ENCODE measurements at regions not wholly inside any gene's neighbourhood (a gene's known extent, or its start where the extent isn't known, plus 50 kb on each side); places are given as distances from the start of the nearest gene placed in this dataset.
"Not testable (repeated sequence)": the region's sequence is repeated elsewhere in the genome, so short reads cannot be mapped to it uniquely, and the experiment has no call there.

GRCh38 chr6:132118144-132118543 lies 167.0 kb upstream of the CCN2 start:
- H3K27ac Mint-ChIP-seq = no peak overlapping the region
- intact Hi-C loops (cut with DNase I, micrococcal nuclease) = no loop called here
- CTCF ChIA-PET = no interaction called here

GRCh38 chr6:132115714-132116366 lies 164.7 kb upstream of the CCN2 start:
- DNase-seq (no peak), ATAC-seq (no peak)
- no peaks in the 10 kb centered on the region for H3K9me3 Mint-ChIP-seq (ENCODE audit: low read depth)
- intact Hi-C loops (cut with DNase I, micrococcal nuclease) = no loop called here
- H3K27ac Mint-ChIP-seq = no peak overlapping the region
- H3K36me3 Mint-ChIP-seq (ENCODE audit: low read depth) = no peaks in the 10 kb centered on the region
- H3K27me3 Mint-ChIP-seq = peaks cover 6% of the 10 kb centered on the region
- ChIA-PET CTCF (no interaction called here), POLR2A (no interaction called here)
- H3K4me1 Mint-ChIP-seq = no peaks in the 10 kb centered on the region
- H3K4me3 Mint-ChIP-seq = no peak overlapping the region

More at GRCh38 chr6:132118144-132118543, 167.0 kb upstream of the CCN2 start:
- H3K27me3 Mint-ChIP-seq = peaks cover 6% of the 10 kb centered on the region
- H3K36me3 Mint-ChIP-seq (ENCODE audit: low read depth) = no peaks in the 10 kb centered on the region
- DNase-seq = no peak
- H3K4me1 Mint-ChIP-seq = no peaks in the 10 kb centered on the region
- no peaks in the 10 kb centered on the region for H3K9me3 Mint-ChIP-seq (ENCODE audit: low read depth)
- no peak overlapping the region for H3K4me3 Mint-ChIP-seq
- no peak for ATAC-seq
- POLR2A ChIA-PET = no interaction called here

- no peak overlapping the region for H3K4me3 Mint-ChIP-seq
- ATAC-seq = no peak
- H3K4me1 Mint-ChIP-seq = no peaks in the 10 kb centered on the region
- H3K27me3 Mint-ChIP-seq = peaks cover 6% of the 10 kb centered on the region
- ChIA-PET POLR2A (no interaction called here), CTCF (no interaction called here)
- H3K36me3 Mint-ChIP-seq (ENCODE audit: low read depth) = no peaks in the 10 kb centered on the region
- peaks cover 9% of the 10 kb centered on the region for H3K9me3 Mint-ChIP-seq (ENCODE audit: low read depth)
- intact Hi-C loops (cut with DNase I, micrococcal nuclease) = no loop called here
- no peak for DNase-seq
- no peak overlapping the region for H3K27ac Mint-ChIP-seq
Observed at GRCh38 chr6:132114201-132114825, 163.1 kb upstream of the CCN2 start.

- H3K27ac Mint-ChIP-seq; H3K4me3 Mint-ChIP-seq; CTCF ChIA-PET; intact Hi-C loops (cut with DNase I, micrococcal nuclease); ATAC-seq; POLR2A ChIA-PET; H3K36me3 Mint-ChIP-seq (ENCODE audit: low read depth); DNase-seq; H3K27me3 Mint-ChIP-seq; H3K4me1 Mint-ChIP-seq: not testable (repeated sequence)
- peaks cover 13% of the 10 kb centered on the region for H3K9me3 Mint-ChIP-seq (ENCODE audit: low read depth)
Observed at GRCh38 chr6:132109752-132110151, 158.6 kb upstream of the CCN2 start.

GRCh38 chr6:132107896-132108295 lies 156.7 kb upstream of the CCN2 start:
- H3K9me3 Mint-ChIP-seq (ENCODE audit: low read depth) = peaks cover 15% of the 10 kb centered on the region
- DNase-seq (no peak), ATAC-seq (no peak)
- intact Hi-C loops (cut with DNase I, micrococcal nuclease) = no loop called here
- H3K36me3 Mint-ChIP-seq (ENCODE audit: low read depth) = no peaks in the 10 kb centered on the region
- no peaks in the 10 kb centered on the region for H3K27me3 Mint-ChIP-seq
- H3K27ac Mint-ChIP-seq = no peak overlapping the region
- no peaks in the 10 kb centered on the region for H3K4me1 Mint-ChIP-seq
- POLR2A ChIA-PET = no interaction called here
- H3K4me3 Mint-ChIP-seq = no peak overlapping the region
- CTCF ChIA-PET = no interaction called here

GRCh38 chr6:132101535-132101934 lies 150.4 kb upstream of the CCN2 start:
- H3K27me3 Mint-ChIP-seq = peaks cover 2% of the 10 kb centered on the region
- ATAC-seq (no peak), DNase-seq (no peak)
- CTCF ChIA-PET = interaction anchor here (0.7 kb wide), 1 partner anchor 18 kb away, joined by 3 read pairs; no protein-coding TSS in a partner anchor
- POLR2A ChIA-PET = no interaction called here
- no peak overlapping the region for H3K27ac Mint-ChIP-seq
- intact Hi-C loops (cut with DNase I, micrococcal nuclease) = no loop called here
- H3K4me1 Mint-ChIP-seq = no peaks in the 10 kb centered on the region
- no peak overlapping the region for H3K4me3 Mint-ChIP-seq
- no peaks in the 10 kb centered on the region for H3K36me3 Mint-ChIP-seq (ENCODE audit: low read depth)
- H3K9me3 Mint-ChIP-seq (ENCODE audit: low read depth) = peaks cover 2% of the 10 kb centered on the region

- DNase-seq = no peak
- H3K36me3 Mint-ChIP-seq (ENCODE audit: low read depth) = no peaks in the 10 kb centered on the region
- no peaks in the 10 kb centered on the region for H3K4me1 Mint-ChIP-seq
- peaks cover 2% of the 10 kb centered on the region for H3K9me3 Mint-ChIP-seq (ENCODE audit: low read depth)
- H3K27me3 Mint-ChIP-seq = peaks cover 2% of the 10 kb centered on the region
- intact Hi-C loops (cut with DNase I, micrococcal nuclease) = no loop called here
- no peak overlapping the region for H3K27ac Mint-ChIP-seq
- no peak overlapping the region for H3K4me3 Mint-ChIP-seq
- ChIA-PET POLR2A (no interaction called here), CTCF (no interaction called here)
- no peak for ATAC-seq
Observed at GRCh38 chr6:132100388-132100990, 149.3 kb upstream of the CCN2 start.

GRCh38 chr6:132096996-132097395 lies 145.8 kb upstream of the CCN2 start:
- ATAC-seq (no peak), DNase-seq (no peak)
- Mint-ChIP-seq H3K4me3 (no peak overlapping the region), H3K9me3 (ENCODE audit: low read depth) (peaks cover 3% of the 10 kb centered on the region), H3K36me3 (ENCODE audit: low read depth) (no peaks in the 10 kb centered on the region), H3K27ac (no peak overlapping the region), H3K4me1 (no peaks in the 10 kb centered on the region), H3K27me3 (peaks cover 2% of the 10 kb centered on the region)
- intact Hi-C loops (cut with DNase I, micrococcal nuclease) = no loop called here
- POLR2A ChIA-PET = no interaction called here
- CTCF ChIA-PET = no interaction called here

GRCh38 chr6:132096245-132096644 lies 145.1 kb upstream of the CCN2 start:
- Mint-ChIP-seq H3K9me3 (ENCODE audit: low read depth) (peaks cover 3% of the 10 kb centered on the region), H3K27me3 (peaks cover 2% of the 10 kb centered on the region), H3K27ac (no peak overlapping the region), H3K4me1 (no peaks in the 10 kb centered on the region), H3K4me3 (no peak overlapping the region), H3K36me3 (ENCODE audit: low read depth) (no peaks in the 10 kb centered on the region)
- POLR2A ChIA-PET = no interaction called here
- intact Hi-C loops (cut with DNase I, micrococcal nuclease) = no loop called here
- DNase-seq (no peak), ATAC-seq (no peak)
- CTCF ChIA-PET = no interaction called here

GRCh38 chr6:132089173-132089572 lies 138.0 kb upstream of the CCN2 start:
- Mint-ChIP-seq H3K27me3 (no peaks in the 10 kb centered on the region), H3K36me3 (ENCODE audit: low read depth) (no peaks in the 10 kb centered on the region), H3K9me3 (ENCODE audit: low read depth) (no peaks in the 10 kb centered on the region), H3K27ac (no peak overlapping the region), H3K4me3 (no peak overlapping the region), H3K4me1 (no peaks in the 10 kb centered on the region)
- intact Hi-C loops (cut with DNase I, micrococcal nuclease) = no loop called here
- ChIA-PET POLR2A (no interaction called here), CTCF (no interaction called here)
- ATAC-seq (no peak), DNase-seq (no peak)

- ATAC-seq (no peak), DNase-seq (no peak)
- H3K27ac Mint-ChIP-seq = no peak overlapping the region
- intact Hi-C loops (cut with DNase I, micrococcal nuclease) = no loop called here
- H3K36me3 Mint-ChIP-seq (ENCODE audit: low read depth) = no peaks in the 10 kb centered on the region
- H3K4me3 Mint-ChIP-seq = no peak overlapping the region
- H3K4me1 Mint-ChIP-seq = no peaks in the 10 kb centered on the region
- H3K27me3 Mint-ChIP-seq = no peaks in the 10 kb centered on the region
- H3K9me3 Mint-ChIP-seq (ENCODE audit: low read depth) = no peaks in the 10 kb centered on the region
- ChIA-PET POLR2A (no interaction called here), CTCF (no interaction called here)
Observed at GRCh38 chr6:132088150-132088549, 137.0 kb upstream of the CCN2 start.

GRCh38 chr6:132087391-132087790 lies 136.2 kb upstream of the CCN2 start:
- Mint-ChIP-seq H3K27ac (no peak overlapping the region), H3K36me3 (ENCODE audit: low read depth) (no peaks in the 10 kb centered on the region), H3K4me1 (no peaks in the 10 kb centered on the region), H3K4me3 (no peak overlapping the region), H3K9me3 (ENCODE audit: low read depth) (no peaks in the 10 kb centered on the region), H3K27me3 (no peaks in the 10 kb centered on the region)
- ChIA-PET POLR2A (no interaction called here), CTCF (no interaction called here)
- ATAC-seq (no peak), DNase-seq (no peak)
- intact Hi-C loops (cut with DNase I, micrococcal nuclease) = no loop called here

Measured in activated CD4-positive, alpha-beta T cell treated with anti-CD3 and anti-CD28 coated beads for 36 hours (primary cell).